ENCODE measurements at regions not wholly inside any gene's neighbourhood (a gene's known extent, or its start where the extent isn't known, plus 50 kb on each side); places are given as distances from the start of the nearest gene placed in this dataset.

DNA sequence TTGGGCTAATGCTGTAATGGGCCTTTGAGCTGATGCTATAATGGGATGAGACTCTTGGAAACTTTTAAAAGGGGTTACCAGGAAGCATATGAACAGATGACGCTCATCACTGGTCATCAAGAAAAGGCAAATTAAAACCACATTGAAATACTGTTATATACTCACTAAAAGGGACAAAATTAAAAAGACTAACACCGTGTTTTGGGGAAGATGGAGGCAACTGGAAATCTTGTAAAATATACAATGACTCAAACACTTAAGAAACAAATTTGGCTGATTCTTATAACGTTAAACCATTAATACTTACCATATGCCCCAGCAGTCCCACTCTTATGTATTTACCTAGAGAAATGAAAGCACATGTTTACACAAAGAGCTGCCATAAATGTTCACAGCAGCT is 207.2 kb upstream of the GPRIN3 start:
- Histone ChIP-seq H3K79me2 (ENCODE audit: insufficient read depth, low read length) (no peaks in the 10 kb centered on the region), H2AFZ (ENCODE audit: low read length) (no peak overlapping the region), H3K9me3 (ENCODE audit: control insufficient read depth, low read depth, low read length) (no peaks in the 10 kb centered on the region), H3K14ac (ENCODE audit: insufficient read depth, low read length) (no peak overlapping the region), H4K5ac (ENCODE audit: insufficient read length, low read depth, low read length) (no peak overlapping the region), H2AK5ac (ENCODE audit: insufficient read length, low read length) (no peak overlapping the region), H3K4me2 (ENCODE audit: insufficient read depth, insufficient read length, low read length) (no peak overlapping the region), H3K79me1 (ENCODE audit: insufficient read depth, low read depth, low read length, poor library complexity, severe bottlenecking) (no peaks in the 10 kb centered on the region), H3K23ac (ENCODE audit: insufficient read length, low read depth, low read length) (no peak overlapping the region), H2BK120ac (ENCODE audit: low read depth, low read length, poor library complexity, severe bottlenecking) (no peak overlapping the region), H3K27me3 (ENCODE audit: insufficient read depth, low read length) (no peaks in the 10 kb centered on the region), H4K8ac (replicated peaks; ENCODE audit: insufficient read length, low read depth, low read length) (no peak overlapping the region), H3T11ph (ENCODE audit: low read length) (no peak overlapping the region), H2BK15ac (ENCODE audit: low read depth, low read length) (no peak overlapping the region), H3K4ac (ENCODE audit: low read depth, low read length) (no peak overlapping the region), H3K56ac (ENCODE audit: insufficient read length, low read depth, low read length) (no peak overlapping the region), H3K4me1 (ENCODE audit: insufficient read depth, low read length) (no peaks in the 10 kb centered on the region), H3K18ac (ENCODE audit: insufficient read length, low read depth, low read length) (no peak overlapping the region), H4K91ac (ENCODE audit: insufficient read length, low read depth, low read length) (no peak overlapping the region), H3K9ac (ENCODE audit: extremely low read depth, insufficient read length, low read length) (no peak overlapping the region), H4K20me1 (ENCODE audit: control insufficient read depth, insufficient read depth, insufficient read length) (no peaks in the 10 kb centered on the region), H3K23me2 (ENCODE audit: insufficient read length, low read depth, low read length, poor library complexity, severe bottlenecking) (no peaks in the 10 kb centered on the region), H3K27ac (ENCODE audit: insufficient read length, low read depth, low read length) (no peak overlapping the region), H2BK5ac (ENCODE audit: insufficient read length, low read length) (no peak overlapping the region), H2BK12ac (ENCODE audit: insufficient read length, low read depth, low read length) (no peak overlapping the region), H2BK20ac (ENCODE audit: low read depth, low read length, poor library complexity, severe bottlenecking) (no peak overlapping the region)
- H3K27me3 Mint-ChIP-seq (ENCODE audit: low read depth), result no peaks in the 10 kb centered on the region; the same call in 1 of the 2 replicates
- peaks cover 12 to 15% of the 10 kb centered on the region in 2 experiments for H3K4me1 Mint-ChIP-seq
- no peak overlapping the region for H3K27ac Mint-ChIP-seq
- WGBS (ENCODE audit: extremely low coverage, insufficient read length, low lambda C conversion rate), result no CpG with 5 or more reads among the region's 3 CpGs
- no peaks in the 10 kb centered on the region for H3K9me3 Mint-ChIP-seq
- 0 out of 7 replicates have a peak, but pooled peaks cover 0 to 1% (median under 1%) of the 10 kb centered on the region in 3 experiments for H3K36me3 Mint-ChIP-seq (ENCODE audit: insufficient read depth in 1 of 3, low read depth in 3 of 3)
- TF ChIP-seq, protein P1, sequence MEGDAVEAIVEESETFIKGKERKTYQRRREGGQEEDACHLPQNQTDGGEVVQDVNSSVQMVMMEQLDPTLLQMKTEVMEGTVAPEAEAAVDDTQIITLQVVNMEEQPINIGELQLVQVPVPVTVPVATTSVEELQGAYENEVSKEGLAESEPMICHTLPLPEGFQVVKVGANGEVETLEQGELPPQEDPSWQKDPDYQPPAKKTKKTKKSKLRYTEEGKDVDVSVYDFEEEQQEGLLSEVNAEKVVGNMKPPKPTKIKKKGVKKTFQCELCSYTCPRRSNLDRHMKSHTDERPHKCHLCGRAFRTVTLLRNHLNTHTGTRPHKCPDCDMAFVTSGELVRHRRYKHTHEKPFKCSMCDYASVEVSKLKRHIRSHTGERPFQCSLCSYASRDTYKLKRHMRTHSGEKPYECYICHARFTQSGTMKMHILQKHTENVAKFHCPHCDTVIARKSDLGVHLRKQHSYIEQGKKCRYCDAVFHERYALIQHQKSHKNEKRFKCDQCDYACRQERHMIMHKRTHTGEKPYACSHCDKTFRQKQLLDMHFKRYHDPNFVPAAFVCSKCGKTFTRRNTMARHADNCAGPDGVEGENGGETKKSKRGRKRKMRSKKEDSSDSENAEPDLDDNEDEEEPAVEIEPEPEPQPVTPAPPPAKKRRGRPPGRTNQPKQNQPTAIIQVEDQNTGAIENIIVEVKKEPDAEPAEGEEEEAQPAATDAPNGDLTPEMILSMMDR (conservative IDR thresholded peaks at IDR 0.05), result no peak
- no peak overlapping the region for H3K4me3 Mint-ChIP-seq
- DNase-seq, result no peak

Measured in H9 (cell line).